ENCODE measurements at regions not wholly inside any gene's neighbourhood (a gene's known extent, or its start where the extent isn't known, plus 50 kb on each side); places are given as distances from the start of the nearest gene placed in this dataset.

DNA sequence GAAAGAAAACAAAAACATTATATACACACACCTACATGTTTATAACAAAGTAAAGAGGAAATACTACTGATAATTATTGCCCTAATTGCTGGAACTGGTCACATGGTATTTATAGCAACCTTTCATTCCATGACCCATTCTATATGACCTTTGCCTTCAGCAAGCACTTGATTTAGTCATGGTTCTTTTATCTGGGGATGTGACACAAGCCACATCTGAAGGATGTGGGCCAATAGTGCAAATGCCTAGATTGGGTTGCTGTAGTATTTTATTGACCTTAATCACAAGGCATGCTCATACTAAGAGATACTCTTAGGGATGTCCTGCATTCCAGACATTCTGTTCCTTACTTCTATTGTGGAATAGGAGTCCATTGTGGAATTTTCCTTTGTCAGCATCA is 723.5 kb upstream of the POM121L12 start:
- Histone ChIP-seq H2AFZ (ENCODE audit: low read length) (no peak overlapping the region), H3K27me3 (ENCODE audit: insufficient read depth, low read length) (no peaks in the 10 kb centered on the region), H3F3A (ENCODE audit: insufficient read depth, low read length) (no peaks in the 10 kb centered on the region), H3K79me2 (ENCODE audit: insufficient read depth, low read length) (no peaks in the 10 kb centered on the region), H4K20me1 (ENCODE audit: insufficient read depth, low read length) (no peaks in the 10 kb centered on the region), H3K4me1 (ENCODE audit: insufficient read depth, low read length, severe bottlenecking) (no peaks in the 10 kb centered on the region), H3K4me2 (ENCODE audit: low read length) (no peak overlapping the region), H3K9ac (ENCODE audit: low read length) (no peak overlapping the region), H3K9me3 (ENCODE audit: low read length) (peaks cover 9% of the 10 kb centered on the region), H3K36me3 (ENCODE audit: insufficient read depth, low read length) (peaks cover 3% of the 10 kb centered on the region; the same call in 1 of the 2 replicates), H3K9me2 (ENCODE audit: low read depth, low read length) (no peaks in the 10 kb centered on the region), H3K4me3 (ENCODE audit: low read depth, low read length, poor library complexity, severe bottlenecking) (no peak overlapping the region), H3K27ac (ENCODE audit: low read depth, low read length, poor library complexity, severe bottlenecking) (no peak overlapping the region)
- TF ChIP-seq EZH2 (IDR thresholded peaks at IDR 0.05; ENCODE audit: borderline replicate concordance, low read length) = no peak
- TF ChIP-seq, protein P1, sequence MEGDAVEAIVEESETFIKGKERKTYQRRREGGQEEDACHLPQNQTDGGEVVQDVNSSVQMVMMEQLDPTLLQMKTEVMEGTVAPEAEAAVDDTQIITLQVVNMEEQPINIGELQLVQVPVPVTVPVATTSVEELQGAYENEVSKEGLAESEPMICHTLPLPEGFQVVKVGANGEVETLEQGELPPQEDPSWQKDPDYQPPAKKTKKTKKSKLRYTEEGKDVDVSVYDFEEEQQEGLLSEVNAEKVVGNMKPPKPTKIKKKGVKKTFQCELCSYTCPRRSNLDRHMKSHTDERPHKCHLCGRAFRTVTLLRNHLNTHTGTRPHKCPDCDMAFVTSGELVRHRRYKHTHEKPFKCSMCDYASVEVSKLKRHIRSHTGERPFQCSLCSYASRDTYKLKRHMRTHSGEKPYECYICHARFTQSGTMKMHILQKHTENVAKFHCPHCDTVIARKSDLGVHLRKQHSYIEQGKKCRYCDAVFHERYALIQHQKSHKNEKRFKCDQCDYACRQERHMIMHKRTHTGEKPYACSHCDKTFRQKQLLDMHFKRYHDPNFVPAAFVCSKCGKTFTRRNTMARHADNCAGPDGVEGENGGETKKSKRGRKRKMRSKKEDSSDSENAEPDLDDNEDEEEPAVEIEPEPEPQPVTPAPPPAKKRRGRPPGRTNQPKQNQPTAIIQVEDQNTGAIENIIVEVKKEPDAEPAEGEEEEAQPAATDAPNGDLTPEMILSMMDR (IDR thresholded peaks at IDR 0.05; ENCODE audit: low read length) = no peak

DNA sequence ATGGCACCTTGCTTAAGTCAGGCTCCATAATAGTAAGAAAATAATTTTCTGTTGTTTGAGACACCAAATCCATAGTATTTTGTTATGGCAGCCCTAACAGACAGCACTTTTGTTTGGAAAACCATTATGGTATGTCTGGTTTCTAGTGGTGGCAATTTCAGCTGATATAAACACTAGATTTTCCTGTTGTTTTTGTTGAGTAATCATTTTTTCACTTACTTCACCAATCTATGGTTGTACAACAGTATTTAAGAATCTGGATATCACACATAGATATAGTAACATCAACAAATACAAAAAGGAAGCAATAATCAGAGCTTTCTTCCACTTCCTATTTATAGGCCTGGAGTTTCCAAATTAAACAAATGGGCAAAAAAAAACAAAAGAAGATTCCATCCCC is 725.8 kb upstream of the POM121L12 start:
- TF ChIP-seq, protein P1 (IDR thresholded peaks at IDR 0.05; ENCODE audit: low read length) = no peak
- TF ChIP-seq EZH2 (IDR thresholded peaks at IDR 0.05; ENCODE audit: borderline replicate concordance, low read length) = no peak

DNA sequence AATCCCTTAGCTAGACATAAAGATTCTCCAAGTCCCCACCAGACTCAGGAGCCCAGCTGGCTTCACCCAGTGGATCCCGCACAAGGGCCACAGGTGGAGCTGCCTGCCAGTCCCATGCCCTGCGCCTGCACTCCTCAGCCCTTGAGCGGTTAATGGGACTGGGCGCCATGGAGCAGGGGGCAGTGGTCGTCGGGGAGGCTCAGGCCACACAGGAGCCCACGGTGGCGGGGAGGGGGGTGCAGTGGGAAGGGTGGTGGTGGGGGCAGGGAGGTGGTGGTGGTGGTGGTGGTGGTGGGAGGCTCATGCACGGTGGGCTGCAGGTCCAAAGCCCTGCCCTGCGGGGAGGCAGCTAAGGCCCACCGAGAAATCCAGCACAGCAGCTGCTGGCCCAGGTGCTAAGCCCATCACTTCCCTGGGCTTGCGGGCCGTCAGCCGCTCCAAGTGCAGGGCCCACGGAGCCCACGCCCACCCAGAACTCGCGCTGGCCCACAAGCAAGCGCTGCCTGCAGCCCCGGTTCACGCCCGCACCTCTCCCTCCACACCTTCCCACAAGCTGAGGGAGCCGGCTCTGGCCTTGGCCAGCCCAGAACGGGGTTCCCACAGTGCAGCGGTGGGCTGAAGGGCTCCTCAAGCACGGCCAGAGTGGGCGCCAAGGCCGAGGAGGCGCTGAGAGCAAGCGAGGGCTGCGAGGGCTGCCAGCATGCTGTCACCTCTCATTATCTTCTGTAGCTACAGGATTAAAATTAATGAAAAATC is 732.5 kb upstream of the POM121L12 start:
- H3K4me2 ChIP-seq (ENCODE audit: low read length) = no peak overlapping the region
- H3K9me3 ChIP-seq (ENCODE audit: low read length) = peaks cover 7% of the 10 kb centered on the region; the same call in 1 of the 2 replicates
- no peaks in the 10 kb centered on the region for H3K9me2 ChIP-seq (ENCODE audit: low read depth, low read length)
- H3K27me3 ChIP-seq (ENCODE audit: insufficient read depth, low read length) = no peaks in the 10 kb centered on the region
- TF ChIP-seq, protein P1 (IDR thresholded peaks at IDR 0.05; ENCODE audit: low read length) = no peak
- TF ChIP-seq EZH2 (IDR thresholded peaks at IDR 0.05; ENCODE audit: borderline replicate concordance, low read length) = no peak
- 0 out of 2 replicates have a peak, but pooled peaks cover 3% of the 10 kb centered on the region for H3K36me3 ChIP-seq (ENCODE audit: insufficient read depth, low read length)
- no peak overlapping the region for H2AFZ ChIP-seq (ENCODE audit: low read length)
- no peak overlapping the region for H3K4me3 ChIP-seq (ENCODE audit: low read depth, low read length, poor library complexity, severe bottlenecking)
- no peak overlapping the region for H3K9ac ChIP-seq (ENCODE audit: low read length)
- H3F3A ChIP-seq (ENCODE audit: insufficient read depth, low read length) = no peaks in the 10 kb centered on the region
- no peaks in the 10 kb centered on the region for H4K20me1 ChIP-seq (ENCODE audit: insufficient read depth, low read length)
- no peak overlapping the region for H3K27ac ChIP-seq (ENCODE audit: low read depth, low read length, poor library complexity, severe bottlenecking)
- H3K79me2 ChIP-seq (ENCODE audit: insufficient read depth, low read length) = no peaks in the 10 kb centered on the region
- peaks cover 2% of the 10 kb centered on the region for H3K4me1 ChIP-seq (ENCODE audit: insufficient read depth, low read length, severe bottlenecking)

More for the DNA sequence above, 725.8 kb upstream of the POM121L12 start:
- no peaks in the 10 kb centered on the region for H4K20me1 ChIP-seq (ENCODE audit: insufficient read depth, low read length)
- H3K27me3 ChIP-seq (ENCODE audit: insufficient read depth, low read length) = no peaks in the 10 kb centered on the region
- peaks cover 9% of the 10 kb centered on the region for H3K9me3 ChIP-seq (ENCODE audit: low read length)
- no peaks in the 10 kb centered on the region for H3K79me2 ChIP-seq (ENCODE audit: insufficient read depth, low read length)
- no peak overlapping the region for H3K9ac ChIP-seq (ENCODE audit: low read length)
- no peaks in the 10 kb centered on the region for H3K4me1 ChIP-seq (ENCODE audit: insufficient read depth, low read length, severe bottlenecking)
- H3K27ac ChIP-seq (ENCODE audit: low read depth, low read length, poor library complexity, severe bottlenecking) = no peak overlapping the region
- peaks cover 3% of the 10 kb centered on the region; the same call in 1 of the 2 replicates for H3K36me3 ChIP-seq (ENCODE audit: insufficient read depth, low read length)
- H2AFZ ChIP-seq (ENCODE audit: low read length) = no peak overlapping the region
- no peaks in the 10 kb centered on the region for H3F3A ChIP-seq (ENCODE audit: insufficient read depth, low read length)
- no peak overlapping the region for H3K4me2 ChIP-seq (ENCODE audit: low read length)
- H3K4me3 ChIP-seq (ENCODE audit: low read depth, low read length, poor library complexity, severe bottlenecking) = no peak overlapping the region
- H3K9me2 ChIP-seq (ENCODE audit: low read depth, low read length) = no peaks in the 10 kb centered on the region

All from OCI-LY1 (cell line).